ENCODE measurements at regions not wholly inside any gene's neighbourhood (a gene's known extent, or its start where the extent isn't known, plus 50 kb on each side); places are given as distances from the start of the nearest gene placed in this dataset.
A peak's percentile ranks its signal among the peaks of the same experiment; 100 is the strongest.

GRCh38 chr4:103484521-103484920 lies 235.3 kb downstream of the TACR3 start:
- no peak for DNase-seq
- Histone ChIP-seq H3K27ac (no peak overlapping the region), H3K27me3 (replicated peaks) (no peaks in the 10 kb centered on the region), H3K4me3 (ENCODE audit: low read depth, low read length) (no peak overlapping the region), H3K36me3 (replicated peaks) (no peaks in the 10 kb centered on the region)
- in situ Hi-C loops (cut with HindIII; ENCODE audit: low pct_ligation_motif_present, low sequenced_read_pairs), result no loop called here
- no peak for TF ChIP-seq CTCF (IDR thresholded peaks at IDR 0.05; ENCODE audit: low read depth, low read length, missing control alignments)

GRCh38 chr4:103482893-103483292 lies 236.9 kb downstream of the TACR3 start:
- Histone ChIP-seq H3K36me3 (replicated peaks) (no peaks in the 10 kb centered on the region), H3K4me3 (ENCODE audit: low read depth, low read length) (no peak overlapping the region), H3K27ac (no peak overlapping the region), H3K27me3 (replicated peaks) (no peaks in the 10 kb centered on the region)
- DNase-seq, result no peak
- TF ChIP-seq CTCF (IDR thresholded peaks at IDR 0.05; ENCODE audit: low read depth, low read length, missing control alignments), result no peak
- in situ Hi-C loops (cut with HindIII; ENCODE audit: low pct_ligation_motif_present, low sequenced_read_pairs), result no loop called here

GRCh38 chr4:103482471-103482870 lies 237.3 kb downstream of the TACR3 start:
- no peak for DNase-seq
- no peaks in the 10 kb centered on the region for H3K27me3 ChIP-seq (replicated peaks)
- H3K4me3 ChIP-seq (ENCODE audit: low read depth, low read length), result no peak overlapping the region
- in situ Hi-C loops (cut with HindIII; ENCODE audit: low pct_ligation_motif_present, low sequenced_read_pairs), result no loop called here
- TF ChIP-seq CTCF (IDR thresholded peaks at IDR 0.05; ENCODE audit: low read depth, low read length, missing control alignments), result no peak
- H3K27ac ChIP-seq, result no peak overlapping the region
- H3K36me3 ChIP-seq (replicated peaks), result no peaks in the 10 kb centered on the region

- TF ChIP-seq CTCF (IDR thresholded peaks at IDR 0.05; ENCODE audit: low read depth, low read length, missing control alignments), result peak; percentile 23
- Histone ChIP-seq H3K27ac (no peak overlapping the region), H3K4me3 (ENCODE audit: low read depth, low read length) (no peak overlapping the region), H3K36me3 (replicated peaks) (no peaks in the 10 kb centered on the region), H3K27me3 (replicated peaks) (no peaks in the 10 kb centered on the region)
- in situ Hi-C loops (cut with HindIII; ENCODE audit: low pct_ligation_motif_present, low sequenced_read_pairs), result no loop called here
- no peak for DNase-seq
Measured at GRCh38 chr4:103478734-103479133, 241.1 kb downstream of the TACR3 start.

GRCh38 chr4:103478210-103478609 lies 241.6 kb downstream of the TACR3 start:
- in situ Hi-C loops (cut with HindIII; ENCODE audit: low pct_ligation_motif_present, low sequenced_read_pairs), result no loop called here
- Histone ChIP-seq H3K27ac (no peak overlapping the region), H3K36me3 (replicated peaks) (no peaks in the 10 kb centered on the region), H3K27me3 (replicated peaks) (no peaks in the 10 kb centered on the region), H3K4me3 (ENCODE audit: low read depth, low read length) (no peak overlapping the region)
- no peak for TF ChIP-seq CTCF (IDR thresholded peaks at IDR 0.05; ENCODE audit: low read depth, low read length, missing control alignments)
- no peak for DNase-seq

- Histone ChIP-seq H3K4me3 (ENCODE audit: low read depth, low read length) (no peak overlapping the region), H3K27me3 (replicated peaks) (no peaks in the 10 kb centered on the region), H3K36me3 (replicated peaks) (no peaks in the 10 kb centered on the region), H3K27ac (no peak overlapping the region)
- TF ChIP-seq CTCF (IDR thresholded peaks at IDR 0.05; ENCODE audit: low read depth, low read length, missing control alignments), result no peak
- in situ Hi-C loops (cut with HindIII; ENCODE audit: low pct_ligation_motif_present, low sequenced_read_pairs), result no loop called here
- DNase-seq, result no peak
Measured at GRCh38 chr4:103457566-103457965, 259.4 kb upstream of the CENPE start.

Measured in brain microvascular endothelial cell (primary cell).